HepG2 (cell line): ENCODE measurements at regions not wholly inside any gene's neighbourhood (a gene's known extent, or its start where the extent isn't known, plus 50 kb on each side); places are given as distances from the start of the nearest gene placed in this dataset.

Experiments
- ATAC-seq: fragments of 200-7000 bp; cut with Tn5 transposase; 3 replicates; pipeline ENCODE4 v1.9.1; 2020; ENCODE audit warnings: mild to moderate bottlenecking, moderate library complexity
- BruUV-seq: library from RNA; stranded (reverse); fragments of 400-500 nt; replicated peaks from 2 replicates; lab custom pipeline; 2021; lab: Mats Ljungman, UMichigan
- CTCF ChIA-PET: fragments of 300-600 bp; formaldehyde crosslinking; extraction: SDS; loops from one replicate; lab custom pipeline; 2021; ENCODE audit warnings: low total read pairs, inconsistent platforms, low intra/inter-chr PET ratio; lab: Yijun Ruan, JAX
- POLR2A ChIA-PET: fragments of 350-600 bp; sonication (Branson Sonifier 250); formaldehyde crosslinking; loops from one replicate; lab custom pipeline; 2020; ENCODE audit warnings: antibody characterized with exemption, inconsistent platforms; lab: Yijun Ruan, JAX
- DNase-seq: peaks from one replicate; pipeline ENCODE4 v3.0.0-alpha.2; 2015; ENCODE audit warnings: low spot score
- FAIRE-seq: peaks from 3 replicates; lab custom pipeline; 2011; peaks lifted over from hg19 to GRCh38; lab: Jason Lieb, UNC
- H2AFZ ChIP-seq: one replicate; pipeline ENCODE4 v1.6.1; 2011; ENCODE audit warnings: low read length, inconsistent platforms
- H3K27ac ChIP-seq: fragments of 300-600 bp; 3 replicates; pipeline ENCODE4 v1.8.0; 2011; ENCODE audit warnings: mixed run types, mild to moderate bottlenecking, mixed read lengths, low read length, inconsistent platforms; ENCODE audit not compliant: insufficient read depth; ENCODE audit errors: extremely low read length
- H3K27me3 ChIP-seq, 2 experiments: fragments of 200-600 bp in 1 of 2; 2 replicates in 1 of 2; 3 replicates in 1 of 2; pipeline versions ENCODE4 v1.6.0 to v1.8.0; 2011; ENCODE audit warnings: low read length in 2 of 2, mild to moderate bottlenecking in 2 of 2, moderate library complexity in 2 of 2, inconsistent platforms in 1 of 2; ENCODE audit not compliant: insufficient read depth in 2 of 2, control insufficient read depth in 1 of 2
- H3K36me3 ChIP-seq, 2 experiments: fragments of 200-600 bp in 1 of 2; replicated peaks in 1 of 2; 2 replicates in 1 of 2; 3 replicates in 1 of 2; pipeline versions ENCODE4 v1.5.1 to v1.8.0; 2011; ENCODE audit warnings: low read length in 2 of 2, inconsistent platforms in 1 of 2; ENCODE audit not compliant: insufficient read depth in 2 of 2, control insufficient read depth in 1 of 2
- H3K4me1 ChIP-seq: 2 replicates; pipeline ENCODE4 v1.5.1; 2012; ENCODE audit warnings: low read length, inconsistent platforms; ENCODE audit not compliant: insufficient read depth
- H3K4me2 ChIP-seq: 2 replicates; pipeline ENCODE4 v1.6.0; 2011; ENCODE audit warnings: low read depth, low read length, inconsistent platforms
- H3K4me3 ChIP-seq, 3 experiments: fragments of 200-600 bp in 1 of 3; sonication (generic), shearing (Covaris generic) in 1 of 3; replicated peaks in 1 of 3; 2 replicates each; pipeline ENCODE4 v1.5.1; 2011 to 2016; ENCODE audit warnings: low read length in 3 of 3, inconsistent platforms in 2 of 3, low read depth in 2 of 3, mild to moderate bottlenecking in 2 of 3, control low read depth in 1 of 3, mixed read lengths in 1 of 3; ENCODE audit not compliant: insufficient read depth in 1 of 3
- H3K79me2 ChIP-seq: one replicate; pipeline ENCODE4 v1.6.1; 2011; ENCODE audit warnings: low read length, inconsistent platforms; ENCODE audit not compliant: insufficient read depth
- H3K9ac ChIP-seq: 2 replicates; pipeline ENCODE4 v1.6.0; 2011; ENCODE audit warnings: mild to moderate bottlenecking, low read depth, low read length, inconsistent platforms; ENCODE audit not compliant: insufficient read depth
- H3K9me3 ChIP-seq: 2 replicates; pipeline ENCODE4 v1.5.1; 2012; ENCODE audit warnings: mild to moderate bottlenecking, low read length
- H4K20me1 ChIP-seq: 2 replicates; pipeline ENCODE4 v1.6.0; 2011; ENCODE audit warnings: inconsistent platforms, mild to moderate bottlenecking, low read length, moderate library complexity; ENCODE audit not compliant: insufficient read depth
- ARHGAP35 ChIP-seq: sonication (generic); formaldehyde crosslinking; IDR thresholded peaks from 2 replicates; pipeline ENCODE4 v1.9.0; 2022; ENCODE audit warnings: mild to moderate bottlenecking, inconsistent platforms, moderate library complexity, missing genetic modification reagents, borderline replicate concordance
- FOXA3 ChIP-seq: IDR thresholded peaks from 2 replicates; pipeline ENCODE4 v1.6.1; 2016; ENCODE audit warnings: missing genetic modification reagents, missing compliant biosample characterization
- HNRNPH1 ChIP-seq: fragments of 200-400 bp; formaldehyde crosslinking; optimal IDR thresholded peaks from 2 replicates; pipeline ENCODE3; 2017; ENCODE audit warnings: mild to moderate bottlenecking, low read depth, low read length
- KLF6 ChIP-seq: IDR thresholded peaks from 2 replicates; pipeline ENCODE4 v1.8.0; 2016; ENCODE audit warnings: missing biosample characterization, missing genetic modification reagents
- NFE2L1 ChIP-seq: sonication (generic); formaldehyde crosslinking; IDR thresholded peaks from 2 replicates; pipeline ENCODE4 v1.4.0; 2020; ENCODE audit warnings: missing genetic modification reagents, mild to moderate bottlenecking, borderline replicate concordance
- NFKBIZ ChIP-seq: IDR thresholded peaks from 2 replicates; pipeline ENCODE4 v1.6.1; 2018; ENCODE audit warnings: missing genetic modification reagents, missing compliant biosample characterization
- RXRA ChIP-seq: sonication (generic); formaldehyde crosslinking; IDR thresholded peaks from 2 replicates; pipeline ENCODE4 v1.5.1; 2020; ENCODE audit warnings: missing genetic modification reagents
- SP5 ChIP-seq: IDR thresholded peaks from 2 replicates; pipeline ENCODE4 v1.6.1; 2016; ENCODE audit warnings: low read depth, borderline replicate concordance
- YY1 ChIP-seq: IDR thresholded peaks from 2 replicates; pipeline ENCODE4 v1.6.1; 2011; ENCODE audit warnings: low read length, low read depth, moderate library complexity, mild to moderate bottlenecking; ENCODE audit not compliant: insufficient read depth, insufficient replicate concordance
- ZBTB38 ChIP-seq: sonication (generic); formaldehyde crosslinking; IDR thresholded peaks from 2 replicates; pipeline ENCODE4 v1.5.1; 2020; ENCODE audit warnings: mild to moderate bottlenecking, missing genetic modification reagents
- ZNF17 ChIP-seq: sonication (generic); formaldehyde crosslinking; IDR thresholded peaks from 2 replicates; pipeline ENCODE4 v1.5.0; 2020; ENCODE audit warnings: mild to moderate bottlenecking, missing genetic modification reagents
- ZNF607 ChIP-seq: sonication (generic); formaldehyde crosslinking; IDR thresholded peaks from 2 replicates; pipeline ENCODE4 v1.5.1; 2020; ENCODE audit warnings: missing genetic modification reagents, mild to moderate bottlenecking, borderline replicate concordance
- ZNF746 ChIP-seq: sonication (generic); formaldehyde crosslinking; IDR thresholded peaks from 2 replicates; pipeline ENCODE4 v1.8.0; 2022; ENCODE audit warnings: mild to moderate bottlenecking, missing genetic modification reagents
- WGBS: methylation state at CpG from one replicate; pipeline ENCODE4 v1.1.6; 2017; ENCODE audit warnings: low lambda C conversion rate; 5-methylcytosine and 5-hydroxymethylcytosine counted together
- in situ Hi-C: cut with HindIII; loops from 2 replicates; pipeline ENCODE4 v1.10.0; 2017; ENCODE audit warnings: low pct_unique_long_range_greater_than_20kb; ENCODE audit not compliant: extremely low pct_ligation_motif_present
- intact Hi-C: fragments of 100-400 bp; cut with micrococcal nuclease; formaldehyde crosslinking; loops from one replicate; pipeline ENCODE4 v1.10.0; 2022; ENCODE audit not compliant: unreplicated experiment
- TF ChIP-seq, protein P1 (sequence below): sonication (generic); formaldehyde crosslinking; IDR thresholded peaks from 2 replicates; pipeline ENCODE4 v1.9.0; 2021; ENCODE audit warnings: mild to moderate bottlenecking, missing genetic modification reagents
- TF ChIP-seq, protein P2 (sequence below): IDR thresholded peaks from 2 replicates; pipeline ENCODE4 v1.6.1; 2016; ENCODE audit warnings: low read depth

DNA sequence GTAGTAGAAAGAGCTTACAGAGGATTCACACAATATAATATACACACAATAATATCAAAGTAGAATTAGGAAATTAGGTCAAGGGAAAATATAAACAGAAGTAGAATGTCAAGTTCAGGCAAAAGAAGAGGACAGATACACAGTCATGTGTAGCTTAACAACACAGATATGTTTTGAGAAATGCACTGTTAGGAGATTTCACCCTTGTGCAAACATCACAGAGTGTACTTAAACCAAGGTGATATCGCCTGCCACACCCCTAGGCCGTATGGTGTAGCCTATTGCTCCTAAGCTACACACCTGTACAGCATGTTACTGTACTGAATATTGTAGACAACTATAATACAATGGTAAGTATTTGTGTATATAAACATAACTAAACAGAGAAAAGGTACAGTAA is 110.0 kb upstream of the EDNRA start:
- no peak for ATAC-seq
- Histone ChIP-seq H3K27me3 (no peaks in the 10 kb centered on the region), H3K4me3 (no peak overlapping the region), H3K27ac (no peak overlapping the region), H3K9ac (no peak overlapping the region), H2AFZ (no peak overlapping the region), H3K9me3 (no peaks in the 10 kb centered on the region)
- POLR2A ChIA-PET: no interaction called here
- DNase-seq: no peak
- FAIRE-seq: no peak
- TF ChIP-seq ARHGAP35 (no peak), FOXA3 (CRISPR knock-in tag) (no peak), KLF6 (CRISPR knock-in tag) (no peak), ZNF746 (CRISPR knock-in tag) (no peak), ZNF17 (CRISPR knock-in tag) (no peak), NFKBIZ (no peak), RXRA (CRISPR knock-in tag) (no peak), NFE2L1 (CRISPR knock-in tag) (no peak), YY1 (no peak), ZNF607 (CRISPR knock-in tag) (no peak), SP5 (CRISPR knock-in tag) (no peak), HNRNPH1 (no peak), ZBTB38 (CRISPR knock-in tag) (no peak)
- TF ChIP-seq, protein P1, sequence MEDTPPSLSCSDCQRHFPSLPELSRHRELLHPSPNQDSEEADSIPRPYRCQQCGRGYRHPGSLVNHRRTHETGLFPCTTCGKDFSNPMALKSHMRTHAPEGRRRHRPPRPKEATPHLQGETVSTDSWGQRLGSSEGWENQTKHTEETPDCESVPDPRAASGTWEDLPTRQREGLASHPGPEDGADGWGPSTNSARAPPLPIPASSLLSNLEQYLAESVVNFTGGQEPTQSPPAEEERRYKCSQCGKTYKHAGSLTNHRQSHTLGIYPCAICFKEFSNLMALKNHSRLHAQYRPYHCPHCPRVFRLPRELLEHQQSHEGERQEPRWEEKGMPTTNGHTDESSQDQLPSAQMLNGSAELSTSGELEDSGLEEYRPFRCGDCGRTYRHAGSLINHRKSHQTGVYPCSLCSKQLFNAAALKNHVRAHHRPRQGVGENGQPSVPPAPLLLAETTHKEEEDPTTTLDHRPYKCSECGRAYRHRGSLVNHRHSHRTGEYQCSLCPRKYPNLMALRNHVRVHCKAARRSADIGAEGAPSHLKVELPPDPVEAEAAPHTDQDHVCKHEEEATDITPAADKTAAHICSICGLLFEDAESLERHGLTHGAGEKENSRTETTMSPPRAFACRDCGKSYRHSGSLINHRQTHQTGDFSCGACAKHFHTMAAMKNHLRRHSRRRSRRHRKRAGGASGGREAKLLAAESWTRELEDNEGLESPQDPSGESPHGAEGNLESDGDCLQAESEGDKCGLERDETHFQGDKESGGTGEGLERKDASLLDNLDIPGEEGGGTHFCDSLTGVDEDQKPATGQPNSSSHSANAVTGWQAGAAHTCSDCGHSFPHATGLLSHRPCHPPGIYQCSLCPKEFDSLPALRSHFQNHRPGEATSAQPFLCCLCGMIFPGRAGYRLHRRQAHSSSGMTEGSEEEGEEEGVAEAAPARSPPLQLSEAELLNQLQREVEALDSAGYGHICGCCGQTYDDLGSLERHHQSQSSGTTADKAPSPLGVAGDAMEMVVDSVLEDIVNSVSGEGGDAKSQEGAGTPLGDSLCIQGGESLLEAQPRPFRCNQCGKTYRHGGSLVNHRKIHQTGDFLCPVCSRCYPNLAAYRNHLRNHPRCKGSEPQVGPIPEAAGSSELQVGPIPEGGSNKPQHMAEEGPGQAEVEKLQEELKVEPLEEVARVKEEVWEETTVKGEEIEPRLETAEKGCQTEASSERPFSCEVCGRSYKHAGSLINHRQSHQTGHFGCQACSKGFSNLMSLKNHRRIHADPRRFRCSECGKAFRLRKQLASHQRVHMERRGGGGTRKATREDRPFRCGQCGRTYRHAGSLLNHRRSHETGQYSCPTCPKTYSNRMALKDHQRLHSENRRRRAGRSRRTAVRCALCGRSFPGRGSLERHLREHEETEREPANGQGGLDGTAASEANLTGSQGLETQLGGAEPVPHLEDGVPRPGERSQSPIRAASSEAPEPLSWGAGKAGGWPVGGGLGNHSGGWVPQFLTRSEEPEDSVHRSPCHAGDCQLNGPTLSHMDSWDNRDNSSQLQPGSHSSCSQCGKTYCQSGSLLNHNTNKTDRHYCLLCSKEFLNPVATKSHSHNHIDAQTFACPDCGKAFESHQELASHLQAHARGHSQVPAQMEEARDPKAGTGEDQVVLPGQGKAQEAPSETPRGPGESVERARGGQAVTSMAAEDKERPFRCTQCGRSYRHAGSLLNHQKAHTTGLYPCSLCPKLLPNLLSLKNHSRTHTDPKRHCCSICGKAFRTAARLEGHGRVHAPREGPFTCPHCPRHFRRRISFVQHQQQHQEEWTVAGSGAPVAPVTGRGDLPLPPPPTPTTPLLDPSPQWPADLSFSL (CRISPR knock-in tag): no peak
- TF ChIP-seq, protein P2, sequence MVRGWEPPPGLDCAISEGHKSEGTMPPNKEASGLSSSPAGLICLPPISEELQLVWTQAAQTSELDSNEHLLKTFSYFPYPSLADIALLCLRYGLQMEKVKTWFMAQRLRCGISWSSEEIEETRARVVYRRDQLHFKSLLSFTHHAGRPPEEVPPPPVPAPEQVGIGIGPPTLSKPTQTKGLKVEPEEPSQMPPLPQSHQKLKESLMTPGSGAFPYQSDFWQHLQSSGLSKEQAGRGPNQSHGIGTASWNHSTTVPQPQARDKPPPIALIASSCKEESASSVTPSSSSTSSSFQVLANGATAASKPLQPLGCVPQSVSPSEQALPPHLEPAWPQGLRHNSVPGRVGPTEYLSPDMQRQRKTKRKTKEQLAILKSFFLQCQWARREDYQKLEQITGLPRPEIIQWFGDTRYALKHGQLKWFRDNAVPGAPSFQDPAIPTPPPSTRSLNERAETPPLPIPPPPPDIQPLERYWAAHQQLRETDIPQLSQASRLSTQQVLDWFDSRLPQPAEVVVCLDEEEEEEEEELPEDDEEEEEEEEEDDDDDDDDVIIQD (CRISPR knock-in tag): no peak
- TF ChIP-seq, all 625 proteins: peak for 0
- BruUV-seq: no TSS peak
- no peak overlapping the region for H3K4me2 ChIP-seq
- CTCF ChIA-PET: no interaction called here
- H4K20me1 ChIP-seq: no peaks in the 10 kb centered on the region
- in situ Hi-C loops: no loop called here
- WGBS: 0% methylated on average over 2 of the region's 2 CpGs
- H3K79me2 ChIP-seq: no peaks in the 10 kb centered on the region
- intact Hi-C loops: no loop called here
- no peaks in the 10 kb centered on the region for H3K4me1 ChIP-seq
- H3K36me3 ChIP-seq: no peaks in the 10 kb centered on the region
